IMR-90 (cell line): ENCODE measurements at regions not wholly inside any gene's neighbourhood (a gene's known extent, or its start where the extent isn't known, plus 50 kb on each side); places are given as distances from the start of the nearest gene placed in this dataset.
A peak's percentile ranks its signal among the peaks of the same experiment; 100 is the strongest.

Experiments
- ATAC-seq: fragments of 200-7000 bp; cut with Tn5 transposase; 2 replicates; pipeline ENCODE4 v1.9.1; 2020; ENCODE audit warnings: low read depth, mild to moderate bottlenecking, moderate library complexity
- BruUV-seq: library from RNA; stranded (reverse); fragments of 400-500 nt; replicated peaks from 2 replicates; lab custom pipeline; 2021; lab: Mats Ljungman, UMichigan
- CTCF ChIA-PET: fragments of 300-600 bp; formaldehyde crosslinking; extraction: SDS; loops from one replicate; lab custom pipeline; 2021; ENCODE audit warnings: antibody characterized with exemption; lab: Yijun Ruan, JAX
- POLR2A ChIA-PET: fragments of 300-600 bp; sonication (Branson Sonifier 250); formaldehyde crosslinking; loops from one replicate; lab custom pipeline; 2022; ENCODE audit warnings: antibody characterized with exemption; ENCODE audit not compliant: unreplicated experiment; lab: Charles Lee
- DNase-seq: peaks from one replicate; pipeline ENCODE4 v3.0.0; 2013
- H2AFZ ChIP-seq: replicated peaks from 2 replicates; pipeline ENCODE3; 2013; ENCODE audit warnings: low read length, mild to moderate bottlenecking; ENCODE audit not compliant: poor library complexity
- H2AK5ac ChIP-seq: 2 replicates; pipeline ENCODE4 v1.6.1; 2013; ENCODE audit warnings: low read depth, low read length, inconsistent platforms
- H2AK9ac ChIP-seq: replicated peaks from 2 replicates; pipeline ENCODE3; 2013; ENCODE audit warnings: mild to moderate bottlenecking, low read depth, low read length, moderate library complexity; ENCODE audit not compliant: poor library complexity
- H2BK120ac ChIP-seq: 2 replicates; pipeline ENCODE4 v1.6.1; 2013; ENCODE audit warnings: low read depth, low read length, inconsistent platforms
- H2BK15ac ChIP-seq: 3 replicates; pipeline ENCODE4 v1.6.1; 2013; ENCODE audit warnings: low read depth, low read length, inconsistent platforms
- H2BK20ac ChIP-seq: 2 replicates; pipeline ENCODE4 v1.6.1; 2013; ENCODE audit warnings: low read depth, mild to moderate bottlenecking, inconsistent platforms, low read length, moderate library complexity
- H2BK5ac ChIP-seq: 2 replicates; pipeline ENCODE4 v1.6.1; 2013; ENCODE audit warnings: mild to moderate bottlenecking, low read depth, low read length, inconsistent platforms; ENCODE audit not compliant: poor library complexity, severe bottlenecking
- H3K14ac ChIP-seq: replicated peaks from 2 replicates; pipeline ENCODE4 v1.6.1; 2013; ENCODE audit warnings: low read depth, low read length, inconsistent platforms
- H3K18ac ChIP-seq: 2 replicates; pipeline ENCODE4 v1.6.1; 2013; ENCODE audit warnings: low read depth, low read length, control low read depth
- H3K23ac ChIP-seq: 2 replicates; pipeline ENCODE4 v1.6.1; 2013; ENCODE audit warnings: low read depth, low read length, inconsistent platforms
- H3K27ac ChIP-seq: 2 replicates; pipeline ENCODE4 v1.5.1; 2013; ENCODE audit warnings: mild to moderate bottlenecking, control low read depth, low read length; ENCODE audit not compliant: insufficient read depth
- H3K27me3 ChIP-seq: 2 replicates; pipeline ENCODE4 v1.6.1; 2013; ENCODE audit warnings: low read length; ENCODE audit not compliant: control insufficient read depth, insufficient read depth
- H3K36me3 ChIP-seq: 2 replicates; pipeline ENCODE4 v1.6.1; 2013; ENCODE audit warnings: low read length, mixed read lengths; ENCODE audit not compliant: control insufficient read depth, insufficient read depth
- H3K4ac ChIP-seq: 2 replicates; pipeline ENCODE4 v1.6.1; 2013; ENCODE audit warnings: low read depth, low read length, inconsistent platforms
- H3K4me1 ChIP-seq: 2 replicates; pipeline ENCODE4 v1.6.1; 2013; ENCODE audit warnings: low read length, mixed read lengths; ENCODE audit not compliant: control insufficient read depth, insufficient read depth
- H3K4me2 ChIP-seq: 2 replicates; pipeline ENCODE4 v1.6.1; 2013; ENCODE audit warnings: low read depth, mild to moderate bottlenecking, control low read depth, low read length, moderate library complexity
- H3K4me3 ChIP-seq: 2 replicates; pipeline ENCODE4 v1.5.1; 2013; ENCODE audit warnings: low read depth, mild to moderate bottlenecking, control low read depth, low read length, moderate library complexity; ENCODE audit not compliant: insufficient read depth
- H3K56ac ChIP-seq: 2 replicates; pipeline ENCODE4 v1.6.1; 2013; ENCODE audit warnings: low read length, inconsistent platforms; ENCODE audit not compliant: insufficient read depth; ENCODE audit errors: extremely low read depth
- H3K79me1 ChIP-seq, 2 experiments: 2 replicates each; pipeline ENCODE4 v1.6.1; 2013; ENCODE audit warnings: low read length in 2 of 2, inconsistent platforms in 1 of 2, low read depth in 1 of 2
- H3K9ac ChIP-seq: 2 replicates; pipeline ENCODE4 v1.6.1; 2013; ENCODE audit warnings: low read depth, low read length, control low read depth
- H3K9me1 ChIP-seq: 2 replicates; pipeline ENCODE4 v1.6.1; 2013; ENCODE audit warnings: low read length, inconsistent platforms; ENCODE audit not compliant: insufficient read depth
- H3K9me3 ChIP-seq: 2 replicates; pipeline ENCODE4 v1.6.1; 2013; ENCODE audit warnings: low read length; ENCODE audit not compliant: control insufficient read depth, insufficient read depth
- H4K20me1 ChIP-seq: 2 replicates; pipeline ENCODE4 v1.6.1; 2013; ENCODE audit warnings: low read length, inconsistent platforms; ENCODE audit not compliant: insufficient read depth
- H4K5ac ChIP-seq: 2 replicates; pipeline ENCODE4 v1.6.1; 2013; ENCODE audit warnings: mild to moderate bottlenecking, low read depth, low read length, control low read depth
- H4K8ac ChIP-seq, 2 experiments: 2 replicates each; pipeline ENCODE4 v1.6.1; 2013; ENCODE audit warnings: low read depth in 2 of 2, low read length in 2 of 2, control low read depth in 1 of 2, inconsistent platforms in 1 of 2
- H4K91ac ChIP-seq: 2 replicates; pipeline ENCODE4 v1.6.1; 2013; ENCODE audit warnings: low read depth, low read length, inconsistent platforms; ENCODE audit not compliant: insufficient read depth
- BHLHE40 ChIP-seq: fragments of 150-350 bp; IDR thresholded peaks from 2 replicates; pipeline ENCODE4 v1.6.1; 2016; ENCODE audit warnings: mild to moderate bottlenecking, low read depth, low read length
- MAZ ChIP-seq: IDR thresholded peaks from 2 replicates; pipeline ENCODE4 v1.6.1; 2012; ENCODE audit warnings: low read depth, mild to moderate bottlenecking, low read length, improper control_type of control experiment, moderate library complexity, borderline replicate concordance
- NFE2L2 ChIP-seq: fragments of 150-350 bp; IDR thresholded peaks from 2 replicates; pipeline ENCODE4 v1.6.1; 2016; ENCODE audit warnings: low read depth, mild to moderate bottlenecking, low read length
- POLR2A ChIP-seq: IDR thresholded peaks from 2 replicates; pipeline ENCODE4 v1.6.1; 2012; ENCODE audit warnings: mild to moderate bottlenecking, low read depth, low read length
- RAD21 ChIP-seq: IDR thresholded peaks from 2 replicates; pipeline ENCODE4 v1.6.1; 2012; ENCODE audit warnings: low read length, improper control_type of control experiment
- RFX5 ChIP-seq: IDR thresholded peaks from 2 replicates; pipeline ENCODE4 v1.8.0; 2012; ENCODE audit warnings: low read depth, mild to moderate bottlenecking, low read length, moderate library complexity
- SMC3 ChIP-seq: fragments of 150-350 bp; IDR thresholded peaks from 2 replicates; pipeline ENCODE4 v1.6.1; 2016; ENCODE audit warnings: low read depth, mild to moderate bottlenecking, antibody characterized with exemption, low read length, moderate library complexity
- USF2 ChIP-seq: fragments of 150-350 bp; IDR thresholded peaks from 2 replicates; pipeline ENCODE4 v1.6.1; 2017; ENCODE audit warnings: mild to moderate bottlenecking, antibody characterized with exemption, low read length, low read depth
- WGBS, 2 experiments: methylation state at CpG; one replicate each; pipeline versions ENCODE4 v1.1.5 to v1.1.7; 2013; ENCODE audit warnings: missing lambda C conversion rate in 2 of 2; ENCODE audit not compliant: insufficient read length in 1 of 2; ENCODE audit errors: extremely low coverage in 2 of 2; 5-methylcytosine and 5-hydroxymethylcytosine counted together
- dilution Hi-C: fragments of 300-500 bp; cut with HindIII; formaldehyde crosslinking; loops from one replicate; pipeline ENCODE4 v1.14.3; 2018; ENCODE audit warnings: low sequenced_read_pairs; ENCODE audit not compliant: unreplicated experiment
- in situ Hi-C: fragments of 300-500 bp; cut with MboI; formaldehyde crosslinking; loops from 3 replicates; pipeline ENCODE4 v1.14.3; 2019; ENCODE audit warnings: low sequenced_read_pairs, inconsistent platforms, mixed read lengths
- intact Hi-C: fragments of 100-400 bp; cut with micrococcal nuclease; formaldehyde crosslinking; loops from 2 replicates; pipeline ENCODE4 v1.10.0; 2022
- TF ChIP-seq, protein P1 (sequence below): conservative IDR thresholded peaks from 2 replicates; pipeline ENCODE4 v1.5.1; 2012; ENCODE audit warnings: mild to moderate bottlenecking, low read depth, low read length, improper control_type of control experiment

DNA sequence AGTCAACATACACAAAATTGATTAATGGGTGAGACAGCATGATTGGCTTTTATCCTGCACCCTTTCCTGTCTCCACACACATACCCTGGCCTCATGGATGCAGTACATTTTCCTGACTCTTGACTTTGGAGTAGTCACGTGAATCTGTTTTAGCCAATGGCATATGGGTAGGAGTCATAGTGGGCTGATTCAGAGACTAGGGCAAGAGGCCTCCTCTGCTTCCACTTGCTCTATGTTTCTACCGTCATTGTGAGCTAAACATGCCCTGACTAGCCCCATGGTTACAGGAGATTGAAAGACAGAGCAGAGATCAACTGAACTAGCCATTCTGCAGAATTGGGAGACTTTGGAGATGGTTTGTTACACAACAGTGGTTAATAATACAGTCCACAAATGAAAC is 850.0 kb downstream of the DHX35 start:
- no peak; the same call in 1 of the 2 replicates for ATAC-seq
- dilution Hi-C loops: no loop called here
- no TSS peak for BruUV-seq

More for the DNA sequence above, 850.0 kb downstream of the DHX35 start:
- Histone ChIP-seq H3K79me1 (no peaks in the 10 kb centered on the region), H2AFZ (no peak overlapping the region), H3K14ac (no peak overlapping the region), H4K8ac (no peak overlapping the region), H4K20me1 (no peaks in the 10 kb centered on the region), H3K23ac (no peak overlapping the region), H3K27ac (no peak overlapping the region), H3K27me3 (no peaks in the 10 kb centered on the region; the same call in 1 of the 2 replicates), H4K5ac (no peak overlapping the region), H3K18ac (0 out of 2 replicates have a peak overlapping the region, but pooled peaks have one; percentile 19), H2BK5ac (no peak overlapping the region), H3K4ac (no peak overlapping the region), H2AK5ac (no peak overlapping the region), H3K4me2 (no peak overlapping the region), H2BK15ac (no peak overlapping the region), H3K9me3 (no peaks in the 10 kb centered on the region), H3K4me1 (no peaks in the 10 kb centered on the region), H4K91ac (no peak overlapping the region), H3K9ac (no peak overlapping the region), H3K9me1 (no peaks in the 10 kb centered on the region), H3K4me3 (no peak overlapping the region), H3K56ac (no peak overlapping the region), H3K36me3 (no peaks in the 10 kb centered on the region), H2BK120ac (no peak overlapping the region), H2AK9ac (no peak overlapping the region), H2BK20ac (no peak overlapping the region)
- in situ Hi-C loops: loop anchor here (25.0 kb wide), 1 partner anchor 100 kb away; no protein-coding TSS in a partner anchor
- POLR2A ChIA-PET: no interaction called here
- intact Hi-C loops: no loop called here
- TF ChIP-seq NFE2L2 (no peak), USF2 (no peak), RFX5 (no peak), BHLHE40 (no peak), SMC3 (no peak), POLR2A (no peak), RAD21 (no peak), MAZ (no peak)
- TF ChIP-seq, protein P1, sequence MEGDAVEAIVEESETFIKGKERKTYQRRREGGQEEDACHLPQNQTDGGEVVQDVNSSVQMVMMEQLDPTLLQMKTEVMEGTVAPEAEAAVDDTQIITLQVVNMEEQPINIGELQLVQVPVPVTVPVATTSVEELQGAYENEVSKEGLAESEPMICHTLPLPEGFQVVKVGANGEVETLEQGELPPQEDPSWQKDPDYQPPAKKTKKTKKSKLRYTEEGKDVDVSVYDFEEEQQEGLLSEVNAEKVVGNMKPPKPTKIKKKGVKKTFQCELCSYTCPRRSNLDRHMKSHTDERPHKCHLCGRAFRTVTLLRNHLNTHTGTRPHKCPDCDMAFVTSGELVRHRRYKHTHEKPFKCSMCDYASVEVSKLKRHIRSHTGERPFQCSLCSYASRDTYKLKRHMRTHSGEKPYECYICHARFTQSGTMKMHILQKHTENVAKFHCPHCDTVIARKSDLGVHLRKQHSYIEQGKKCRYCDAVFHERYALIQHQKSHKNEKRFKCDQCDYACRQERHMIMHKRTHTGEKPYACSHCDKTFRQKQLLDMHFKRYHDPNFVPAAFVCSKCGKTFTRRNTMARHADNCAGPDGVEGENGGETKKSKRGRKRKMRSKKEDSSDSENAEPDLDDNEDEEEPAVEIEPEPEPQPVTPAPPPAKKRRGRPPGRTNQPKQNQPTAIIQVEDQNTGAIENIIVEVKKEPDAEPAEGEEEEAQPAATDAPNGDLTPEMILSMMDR: no peak
- no peak for DNase-seq
- WGBS, 2 experiments: no CpG with 5 or more reads among the region's 2 CpGs
- CTCF ChIA-PET: no interaction called here
